ENCODE measurements at regions not wholly inside any gene's neighbourhood (a gene's known extent, or its start where the extent isn't known, plus 50 kb on each side); places are given as distances from the start of the nearest gene placed in this dataset.
A peak's percentile ranks its signal among the peaks of the same experiment; 100 is the strongest.

DNA sequence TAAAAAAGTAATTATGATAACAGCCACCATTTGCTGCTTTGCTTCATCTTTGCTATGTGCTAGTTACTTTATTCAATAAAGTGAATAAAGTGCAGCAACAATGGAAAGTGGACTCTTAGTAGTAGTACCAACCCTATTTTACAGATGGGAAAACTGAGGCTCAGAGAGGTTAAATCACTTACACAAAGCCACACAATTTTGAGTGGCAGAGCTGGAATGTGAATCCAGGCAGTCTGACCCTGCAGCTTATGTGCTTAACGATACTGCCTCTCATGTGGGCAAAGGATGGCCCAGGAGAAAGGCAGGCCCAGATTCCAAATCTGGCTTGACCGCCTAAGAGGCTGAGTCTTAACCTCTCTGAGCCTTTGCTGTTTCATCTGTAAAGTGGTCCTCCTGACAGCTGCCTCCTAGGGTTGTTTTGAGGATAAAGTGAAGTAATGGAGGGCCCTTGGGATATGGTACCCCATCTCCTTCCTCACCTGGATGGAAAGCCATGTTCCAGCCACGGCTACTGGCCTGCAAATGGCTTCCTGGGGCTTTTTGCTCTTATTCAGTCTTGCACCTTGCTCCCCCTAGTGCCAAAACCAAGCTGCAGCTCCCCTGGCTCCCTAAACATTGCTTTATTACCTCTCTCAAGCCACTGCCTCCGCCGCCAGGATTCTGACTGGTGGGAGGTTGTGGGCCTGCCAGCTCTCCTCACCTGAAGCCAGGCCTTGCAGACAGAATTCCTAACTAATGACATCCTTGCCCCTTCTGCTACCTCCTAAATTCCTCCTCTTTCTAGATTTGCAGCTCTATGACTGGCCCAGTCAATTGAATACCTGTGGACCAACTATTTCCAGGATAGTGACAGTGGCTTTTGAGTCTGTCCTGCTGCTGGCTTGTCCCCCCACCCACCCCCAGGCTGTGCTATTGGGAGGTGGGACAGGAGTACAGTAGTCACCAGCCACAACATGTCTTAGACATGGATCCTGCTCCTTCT, 283.3 kb upstream of the PWP1 start:
- no peak for TF ChIP-seq TOX (CRISPR knock-in tag; IDR thresholded peaks at IDR 0.05; ENCODE audit: borderline replicate concordance)
- TF ChIP-seq ESRRG (CRISPR knock-in tag; IDR thresholded peaks at IDR 0.05) = no peak
- TF ChIP-seq GLIS3 (CRISPR knock-in tag; IDR thresholded peaks at IDR 0.05) = no peak
- no peak for TF ChIP-seq ARNTL (CRISPR knock-in tag; IDR thresholded peaks at IDR 0.05; ENCODE audit: borderline replicate concordance, low read depth)
- no peak for TF ChIP-seq OSR1 (CRISPR knock-in tag; IDR thresholded peaks at IDR 0.05)
- TF ChIP-seq ZC3H10 (CRISPR knock-in tag; IDR thresholded peaks at IDR 0.05) = no peak
- TF ChIP-seq, protein P1, sequence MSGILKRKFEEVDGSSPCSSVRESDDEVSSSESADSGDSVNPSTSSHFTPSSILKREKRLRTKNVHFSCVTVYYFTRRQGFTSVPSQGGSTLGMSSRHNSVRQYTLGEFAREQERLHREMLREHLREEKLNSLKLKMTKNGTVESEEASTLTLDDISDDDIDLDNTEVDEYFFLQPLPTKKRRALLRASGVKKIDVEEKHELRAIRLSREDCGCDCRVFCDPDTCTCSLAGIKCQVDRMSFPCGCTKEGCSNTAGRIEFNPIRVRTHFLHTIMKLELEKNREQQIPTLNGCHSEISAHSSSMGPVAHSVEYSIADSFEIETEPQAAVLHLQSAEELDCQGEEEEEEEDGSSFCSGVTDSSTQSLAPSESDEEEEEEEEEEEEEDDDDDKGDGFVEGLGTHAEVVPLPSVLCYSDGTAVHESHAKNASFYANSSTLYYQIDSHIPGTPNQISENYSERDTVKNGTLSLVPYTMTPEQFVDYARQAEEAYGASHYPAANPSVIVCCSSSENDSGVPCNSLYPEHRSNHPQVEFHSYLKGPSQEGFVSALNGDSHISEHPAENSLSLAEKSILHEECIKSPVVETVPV (CRISPR knock-in tag; IDR thresholded peaks at IDR 0.05) = no peak
- ATAC-seq = peak; percentile 84

DNA sequence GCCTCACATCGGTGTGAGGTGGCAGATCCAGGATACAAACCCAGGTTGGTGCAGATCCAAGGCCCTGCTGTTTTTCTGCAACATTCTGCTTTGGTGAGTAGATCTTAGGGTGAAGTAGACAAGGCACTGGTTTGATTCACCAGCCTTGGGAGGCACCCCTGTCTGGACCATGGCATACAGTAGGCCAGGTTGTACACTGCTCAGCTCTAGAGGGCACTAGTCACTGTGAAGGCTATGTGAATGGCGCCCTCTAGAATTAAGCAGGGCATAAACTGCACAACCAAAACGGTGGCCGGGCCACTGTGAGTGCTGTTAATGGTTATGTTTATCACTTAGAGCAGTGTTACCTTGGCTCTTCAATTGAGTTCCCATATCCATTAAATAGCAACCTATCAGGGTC, 280.6 kb upstream of the PWP1 start:
- peak; percentile 89 for ATAC-seq

DNA sequence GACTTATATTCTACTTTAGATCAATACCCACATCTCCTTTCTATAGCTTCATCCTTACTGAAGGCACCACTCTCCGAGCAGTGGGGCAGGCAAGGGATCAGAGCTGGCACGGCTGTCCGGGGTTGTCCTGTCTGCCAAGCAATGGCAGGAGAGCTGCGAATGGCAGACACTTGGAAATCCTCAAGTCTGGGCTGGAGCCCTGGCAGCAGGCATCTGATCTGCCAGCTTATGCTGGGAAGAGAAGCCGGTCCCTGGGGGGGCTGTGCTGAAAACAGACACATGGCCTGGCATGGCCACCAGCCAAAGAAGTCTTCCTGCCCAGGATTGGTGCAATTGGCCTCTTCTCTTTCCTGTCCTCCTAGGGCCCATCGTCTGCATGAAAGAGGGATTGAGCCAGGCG, 280.2 kb upstream of the PWP1 start:
- no peak; the same call in 2 of the 3 replicates for ATAC-seq
- TF ChIP-seq, protein P1 (CRISPR knock-in tag; IDR thresholded peaks at IDR 0.05) = no peak
- TF ChIP-seq ESRRG (CRISPR knock-in tag; IDR thresholded peaks at IDR 0.05) = no peak
- TF ChIP-seq CSDC2 (CRISPR knock-in tag; IDR thresholded peaks at IDR 0.05) = no peak

More for the DNA sequence above, 280.6 kb upstream of the PWP1 start:
- TF ChIP-seq PPARA (CRISPR knock-in tag; IDR thresholded peaks at IDR 0.05; ENCODE audit: borderline replicate concordance) (no peak), ZNF8 (CRISPR knock-in tag; IDR thresholded peaks at IDR 0.05) (peak; percentile 75)

DNA sequence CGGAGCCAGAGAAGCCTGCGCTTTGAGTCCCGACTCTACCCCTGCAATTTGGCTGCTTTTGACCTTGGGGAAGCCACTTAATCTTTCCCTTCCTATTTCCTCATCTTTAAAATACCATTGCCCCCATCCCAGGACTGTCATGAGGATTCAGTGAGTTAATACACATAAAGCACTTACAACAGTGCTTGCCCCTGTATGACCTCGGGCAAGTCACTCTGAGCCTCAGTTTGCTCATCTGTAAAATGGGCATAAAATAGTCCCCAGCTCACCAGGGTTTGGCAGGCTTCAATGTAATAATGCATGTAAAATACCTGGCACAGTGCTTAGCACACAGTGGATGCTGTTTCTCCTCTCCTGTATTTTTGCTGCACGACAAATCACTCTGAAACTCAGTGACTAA, 278.7 kb upstream of the PWP1 start:
- ATAC-seq = no peak
- TF ChIP-seq, protein P2, sequence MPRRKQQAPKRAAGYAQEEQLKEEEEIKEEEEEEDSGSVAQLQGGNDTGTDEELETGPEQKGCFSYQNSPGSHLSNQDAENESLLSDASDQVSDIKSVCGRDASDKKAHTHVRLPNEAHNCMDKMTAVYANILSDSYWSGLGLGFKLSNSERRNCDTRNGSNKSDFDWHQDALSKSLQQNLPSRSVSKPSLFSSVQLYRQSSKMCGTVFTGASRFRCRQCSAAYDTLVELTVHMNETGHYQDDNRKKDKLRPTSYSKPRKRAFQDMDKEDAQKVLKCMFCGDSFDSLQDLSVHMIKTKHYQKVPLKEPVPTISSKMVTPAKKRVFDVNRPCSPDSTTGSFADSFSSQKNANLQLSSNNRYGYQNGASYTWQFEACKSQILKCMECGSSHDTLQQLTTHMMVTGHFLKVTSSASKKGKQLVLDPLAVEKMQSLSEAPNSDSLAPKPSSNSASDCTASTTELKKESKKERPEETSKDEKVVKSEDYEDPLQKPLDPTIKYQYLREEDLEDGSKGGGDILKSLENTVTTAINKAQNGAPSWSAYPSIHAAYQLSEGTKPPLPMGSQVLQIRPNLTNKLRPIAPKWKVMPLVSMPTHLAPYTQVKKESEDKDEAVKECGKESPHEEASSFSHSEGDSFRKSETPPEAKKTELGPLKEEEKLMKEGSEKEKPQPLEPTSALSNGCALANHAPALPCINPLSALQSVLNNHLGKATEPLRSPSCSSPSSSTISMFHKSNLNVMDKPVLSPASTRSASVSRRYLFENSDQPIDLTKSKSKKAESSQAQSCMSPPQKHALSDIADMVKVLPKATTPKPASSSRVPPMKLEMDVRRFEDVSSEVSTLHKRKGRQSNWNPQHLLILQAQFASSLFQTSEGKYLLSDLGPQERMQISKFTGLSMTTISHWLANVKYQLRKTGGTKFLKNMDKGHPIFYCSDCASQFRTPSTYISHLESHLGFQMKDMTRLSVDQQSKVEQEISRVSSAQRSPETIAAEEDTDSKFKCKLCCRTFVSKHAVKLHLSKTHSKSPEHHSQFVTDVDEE (CRISPR knock-in tag; IDR thresholded peaks at IDR 0.05) = no peak
- TF ChIP-seq, protein P3, sequence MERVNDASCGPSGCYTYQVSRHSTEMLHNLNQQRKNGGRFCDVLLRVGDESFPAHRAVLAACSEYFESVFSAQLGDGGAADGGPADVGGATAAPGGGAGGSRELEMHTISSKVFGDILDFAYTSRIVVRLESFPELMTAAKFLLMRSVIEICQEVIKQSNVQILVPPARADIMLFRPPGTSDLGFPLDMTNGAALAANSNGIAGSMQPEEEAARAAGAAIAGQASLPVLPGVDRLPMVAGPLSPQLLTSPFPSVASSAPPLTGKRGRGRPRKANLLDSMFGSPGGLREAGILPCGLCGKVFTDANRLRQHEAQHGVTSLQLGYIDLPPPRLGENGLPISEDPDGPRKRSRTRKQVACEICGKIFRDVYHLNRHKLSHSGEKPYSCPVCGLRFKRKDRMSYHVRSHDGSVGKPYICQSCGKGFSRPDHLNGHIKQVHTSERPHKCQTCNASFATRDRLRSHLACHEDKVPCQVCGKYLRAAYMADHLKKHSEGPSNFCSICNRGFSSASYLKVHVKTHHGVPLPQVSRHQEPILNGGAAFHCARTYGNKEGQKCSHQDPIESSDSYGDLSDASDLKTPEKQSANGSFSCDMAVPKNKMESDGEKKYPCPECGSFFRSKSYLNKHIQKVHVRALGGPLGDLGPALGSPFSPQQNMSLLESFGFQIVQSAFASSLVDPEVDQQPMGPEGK (CRISPR knock-in tag; IDR thresholded peaks at IDR 0.05; ENCODE audit: borderline replicate concordance) = no peak
- TF ChIP-seq ESRRG (CRISPR knock-in tag; IDR thresholded peaks at IDR 0.05) (no peak), TCF4 (CRISPR knock-in tag; IDR thresholded peaks at IDR 0.05; ENCODE audit: borderline replicate concordance) (no peak), TOX (CRISPR knock-in tag; IDR thresholded peaks at IDR 0.05; ENCODE audit: borderline replicate concordance) (no peak), GLIS3 (CRISPR knock-in tag; IDR thresholded peaks at IDR 0.05) (no peak), ISL1 (CRISPR knock-in tag; IDR thresholded peaks at IDR 0.05) (no peak), RARB (CRISPR knock-in tag; IDR thresholded peaks at IDR 0.05) (no peak), PPARA (CRISPR knock-in tag; IDR thresholded peaks at IDR 0.05; ENCODE audit: borderline replicate concordance) (no peak), BACH2 (CRISPR knock-in tag; IDR thresholded peaks at IDR 0.05; ENCODE audit: borderline replicate concordance) (no peak), ZNF565 (CRISPR knock-in tag; conservative IDR thresholded peaks at IDR 0.05; ENCODE audit: low read depth) (no peak), OSR1 (CRISPR knock-in tag; IDR thresholded peaks at IDR 0.05) (no peak), ZFP3 (CRISPR knock-in tag; IDR thresholded peaks at IDR 0.05) (no peak)
- TF ChIP-seq, protein P4, sequence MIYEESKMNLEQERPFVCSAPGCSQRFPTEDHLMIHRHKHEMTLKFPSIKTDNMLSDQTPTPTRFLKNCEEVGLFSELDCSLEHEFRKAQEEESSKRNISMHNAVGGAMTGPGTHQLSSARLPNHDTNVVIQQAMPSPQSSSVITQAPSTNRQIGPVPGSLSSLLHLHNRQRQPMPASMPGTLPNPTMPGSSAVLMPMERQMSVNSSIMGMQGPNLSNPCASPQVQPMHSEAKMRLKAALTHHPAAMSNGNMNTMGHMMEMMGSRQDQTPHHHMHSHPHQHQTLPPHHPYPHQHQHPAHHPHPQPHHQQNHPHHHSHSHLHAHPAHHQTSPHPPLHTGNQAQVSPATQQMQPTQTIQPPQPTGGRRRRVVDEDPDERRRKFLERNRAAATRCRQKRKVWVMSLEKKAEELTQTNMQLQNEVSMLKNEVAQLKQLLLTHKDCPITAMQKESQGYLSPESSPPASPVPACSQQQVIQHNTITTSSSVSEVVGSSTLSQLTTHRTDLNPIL (CRISPR knock-in tag; IDR thresholded peaks at IDR 0.05; ENCODE audit: low read depth) = no peak
- TF ChIP-seq, protein P5, sequence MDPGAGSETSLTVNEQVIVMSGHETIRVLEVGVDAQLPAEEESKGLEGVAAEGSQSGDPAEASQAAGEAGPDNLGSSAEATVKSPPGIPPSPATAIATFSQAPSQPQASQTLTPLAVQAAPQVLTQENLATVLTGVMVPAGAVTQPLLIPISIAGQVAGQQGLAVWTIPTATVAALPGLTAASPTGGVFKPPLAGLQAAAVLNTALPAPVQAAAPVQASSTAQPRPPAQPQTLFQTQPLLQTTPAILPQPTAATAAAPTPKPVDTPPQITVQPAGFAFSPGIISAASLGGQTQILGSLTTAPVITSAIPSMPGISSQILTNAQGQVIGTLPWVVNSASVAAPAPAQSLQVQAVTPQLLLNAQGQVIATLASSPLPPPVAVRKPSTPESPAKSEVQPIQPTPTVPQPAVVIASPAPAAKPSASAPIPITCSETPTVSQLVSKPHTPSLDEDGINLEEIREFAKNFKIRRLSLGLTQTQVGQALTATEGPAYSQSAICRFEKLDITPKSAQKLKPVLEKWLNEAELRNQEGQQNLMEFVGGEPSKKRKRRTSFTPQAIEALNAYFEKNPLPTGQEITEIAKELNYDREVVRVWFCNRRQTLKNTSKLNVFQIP (CRISPR knock-in tag; IDR thresholded peaks at IDR 0.05; ENCODE audit: borderline replicate concordance, low read depth) = no peak
- TF ChIP-seq, protein P1 (CRISPR knock-in tag; IDR thresholded peaks at IDR 0.05) = no peak
